SK-N-SH (cell line): ENCODE measurements at regions not wholly inside any gene's neighbourhood (a gene's known extent, or its start where the extent isn't known, plus 50 kb on each side); places are given as distances from the start of the nearest gene placed in this dataset.

ENCODE experiments used
- CTCF ChIA-PET: fragments of 300-600, 350-600 bp; formaldehyde crosslinking; extraction: SDS; loops from one replicate; lab custom pipeline; 2021; lab: Yijun Ruan, JAX
- POLR2A ChIA-PET: fragments of 350-600 bp; sonication (Branson Sonifier 250); formaldehyde crosslinking; extraction: SDS; loops from one replicate; lab custom pipeline; 2020; ENCODE audit warnings: antibody characterized with exemption, inconsistent platforms; lab: Yijun Ruan, JAX
- DNase-seq: peaks from one replicate; pipeline ENCODE4 v3.0.0; 2012
- H2AFZ ChIP-seq: fragments of 200-600 bp; sonication (generic); 2 replicates; pipeline ENCODE4 v1.8.1; 2016; ENCODE audit warnings: antibody characterized with exemption, mild to moderate bottlenecking, low read depth
- H3F3A ChIP-seq: fragments of 200-600 bp; sonication (generic); replicated peaks from 2 replicates; pipeline ENCODE3; 2016; ENCODE audit warnings: antibody characterized with exemption, mild to moderate bottlenecking; ENCODE audit not compliant: insufficient read depth
- H3K27ac ChIP-seq, 2 experiments: fragments of 200-500 bp in 1 of 2; fragments of 200-600 bp in 1 of 2; sonication (Bioruptor generic) in 1 of 2; sonication (generic), shearing (Covaris generic) in 1 of 2; 2 replicates each; pipeline versions ENCODE4 v1.5.1 to v1.6.1; 2014 to 2016; ENCODE audit warnings: low read depth in 2 of 2, inconsistent platforms in 1 of 2, low read length in 1 of 2, mild to moderate bottlenecking in 1 of 2, mixed read lengths in 1 of 2
- H3K27me3 ChIP-seq: fragments of 200-600 bp; sonication (generic), shearing (Covaris generic); 2 replicates; pipeline ENCODE4 v1.6.1; 2016; ENCODE audit warnings: mixed run types; ENCODE audit not compliant: insufficient read depth
- H3K36me3 ChIP-seq, 2 experiments: fragments of 200-500 bp in 1 of 2; fragments of 200-600 bp in 1 of 2; sonication (Bioruptor generic) in 1 of 2; sonication (generic) in 1 of 2; replicated peaks in 1 of 2; 2 replicates each; pipeline versions ENCODE3 to v1.5.1; 2014 to 2016; ENCODE audit warnings: low read length in 1 of 2, mild to moderate bottlenecking in 1 of 2; ENCODE audit not compliant: insufficient read depth in 2 of 2, control insufficient read depth in 1 of 2
- H3K4me1 ChIP-seq, 2 experiments: fragments of 200-500 bp in 1 of 2; fragments of 200-600 bp in 1 of 2; sonication (Bioruptor generic) in 1 of 2; sonication (generic), shearing (Covaris generic) in 1 of 2; 2 replicates each; pipeline versions ENCODE4 v1.5.1 to v1.6.1; 2014 to 2016; ENCODE audit warnings: low read depth in 1 of 2, low read length in 1 of 2, mixed run types in 1 of 2; ENCODE audit not compliant: insufficient read depth in 2 of 2, control insufficient read depth in 1 of 2
- H3K4me2 ChIP-seq: fragments of 200-600 bp; sonication (generic), shearing (Covaris generic); 2 replicates; pipeline ENCODE4 v1.6.1; 2017; ENCODE audit warnings: mixed run types
- H3K4me3 ChIP-seq, 2 experiments: fragments of 200-500 bp in 1 of 2; fragments of 200-600 bp in 1 of 2; sonication (Bioruptor generic) in 1 of 2; sonication (generic), shearing (Covaris generic) in 1 of 2; 2 replicates each; pipeline versions ENCODE4 v1.5.1 to v1.8.1; 2014 to 2016; ENCODE audit warnings: low read depth in 2 of 2, inconsistent platforms in 1 of 2, low read length in 1 of 2, mild to moderate bottlenecking in 1 of 2, mixed read lengths in 1 of 2, moderate library complexity in 1 of 2
- H3K79me2 ChIP-seq: fragments of 200-600 bp; sonication (generic); 2 replicates; pipeline ENCODE4 v1.8.1; 2017; ENCODE audit warnings: mild to moderate bottlenecking; ENCODE audit not compliant: insufficient read depth
- H3K9ac ChIP-seq: fragments of 200-600 bp; sonication (generic); 2 replicates; pipeline ENCODE4 v1.6.1; 2017; ENCODE audit warnings: mixed run types
- H3K9me2 ChIP-seq: fragments of 200-600 bp; sonication (generic); 2 replicates; pipeline ENCODE4 v1.6.1; 2017; ENCODE audit warnings: mixed run types
- H3K9me3 ChIP-seq: fragments of 200-600 bp; sonication (generic); 2 replicates; pipeline ENCODE4 v1.6.1; 2017; ENCODE audit warnings: mixed run types, mild to moderate bottlenecking, moderate library complexity
- H4K20me1 ChIP-seq: fragments of 200-600 bp; sonication (generic); 2 replicates; pipeline ENCODE4 v1.6.1; 2017; ENCODE audit warnings: mild to moderate bottlenecking, mixed run types; ENCODE audit not compliant: insufficient read depth
- CHD2 ChIP-seq: fragments of 150-350 bp; IDR thresholded peaks from 2 replicates; pipeline ENCODE4 v1.6.1; 2018; ENCODE audit warnings: low read length; ENCODE audit not compliant: partially characterized antibody
- ELF1 ChIP-seq: IDR thresholded peaks from 2 replicates; pipeline ENCODE4 v1.4.0; 2012
- EP300 ChIP-seq, 2 experiments: IDR thresholded peaks; 2 replicates each; pipeline versions ENCODE4 v1.4.0 to v1.6.1; 2012; ENCODE audit warnings: borderline replicate concordance in 1 of 2, low read depth in 1 of 2, low read length in 1 of 2
- FOSL2 ChIP-seq: IDR thresholded peaks from 2 replicates; pipeline ENCODE4 v1.4.0; 2012; ENCODE audit warnings: low read depth, mild to moderate bottlenecking, moderate library complexity, borderline replicate concordance
- FOXJ3 ChIP-seq: sonication (generic); formaldehyde crosslinking; IDR thresholded peaks from 2 replicates; pipeline ENCODE4 v1.5.1; 2020; ENCODE audit warnings: mild to moderate bottlenecking, missing genetic modification reagents
- GABPA ChIP-seq: IDR thresholded peaks from 2 replicates; pipeline ENCODE4 v1.4.0; 2012; ENCODE audit warnings: low read depth, mild to moderate bottlenecking
- GATA2 ChIP-seq: sonication (generic); formaldehyde crosslinking; IDR thresholded peaks from 2 replicates; pipeline ENCODE4 v1.5.0; 2020; ENCODE audit warnings: mild to moderate bottlenecking, missing genetic modification reagents
- JUND ChIP-seq: IDR thresholded peaks from 2 replicates; pipeline ENCODE4 v1.4.0; 2012
- MEF2A ChIP-seq: IDR thresholded peaks from 2 replicates; pipeline ENCODE4 v1.4.0; 2012; ENCODE audit warnings: low read depth, borderline replicate concordance
- NFIC ChIP-seq: IDR thresholded peaks from 2 replicates; pipeline ENCODE4 v1.4.0; 2012; ENCODE audit warnings: borderline replicate concordance
- POLR2AphosphoS5 ChIP-seq: IDR thresholded peaks from 2 replicates; pipeline ENCODE4 v1.6.1; 2012; ENCODE audit warnings: low read depth, low read length
- RAD21 ChIP-seq: IDR thresholded peaks from 2 replicates; pipeline ENCODE4 v1.6.1; 2012; ENCODE audit warnings: mild to moderate bottlenecking, low read length
- RFX5 ChIP-seq: IDR thresholded peaks from 2 replicates; pipeline ENCODE4 v1.6.1; 2012; ENCODE audit warnings: mild to moderate bottlenecking, improper control_type of control experiment, low read length
- RXRA ChIP-seq: IDR thresholded peaks from 2 replicates; pipeline ENCODE4 v1.4.0; 2012; ENCODE audit warnings: low read depth, mild to moderate bottlenecking, borderline replicate concordance
- TAF1 ChIP-seq: IDR thresholded peaks from 2 replicates; pipeline ENCODE4 v1.6.1; 2012; ENCODE audit warnings: low read depth, mild to moderate bottlenecking, low read length, moderate library complexity, borderline replicate concordance
- TCF12 ChIP-seq: IDR thresholded peaks from 2 replicates; pipeline ENCODE4 v1.4.0; 2012
- TEAD4 ChIP-seq: IDR thresholded peaks from 2 replicates; pipeline ENCODE4 v1.4.0; 2012; ENCODE audit warnings: mild to moderate bottlenecking, borderline replicate concordance; ENCODE audit not compliant: insufficient read depth
- YY1 ChIP-seq: IDR thresholded peaks from 2 replicates; pipeline ENCODE4 v1.4.0; 2012; ENCODE audit warnings: low read depth, mild to moderate bottlenecking
- WGBS: methylation state at CpG from one replicate; pipeline ENCODE4 v1.1.6; 2017; ENCODE audit warnings: low lambda C conversion rate; 5-methylcytosine and 5-hydroxymethylcytosine counted together
- TF ChIP-seq, protein P1 (sequence below): IDR thresholded peaks from 2 replicates; pipeline ENCODE4 v1.4.0; 2012; ENCODE audit warnings: low read depth, borderline replicate concordance
- TF ChIP-seq, protein P2 (sequence below): fragments of 200-600 bp; sonication (generic); IDR thresholded peaks from 2 replicates; pipeline ENCODE4 v1.6.1; 2017; ENCODE audit warnings: antibody characterized with exemption, mild to moderate bottlenecking, moderate library complexity
- TF ChIP-seq, protein P3 (sequence below): IDR thresholded peaks from 2 replicates; pipeline ENCODE4 v1.4.0; 2012; ENCODE audit warnings: low read depth
- TF ChIP-seq, protein P4 (sequence below): IDR thresholded peaks from 2 replicates; pipeline ENCODE4 v1.6.1; 2012; ENCODE audit warnings: mild to moderate bottlenecking, low read depth, low read length, moderate library complexity
- TF ChIP-seq, protein P5 (sequence below): fragments of 150-350 bp; IDR thresholded peaks from 2 replicates; pipeline ENCODE4 v1.6.1; 2017; ENCODE audit warnings: antibody characterized with exemption, low read length, low read depth, borderline replicate concordance
- TF ChIP-seq, protein P6 (sequence below): IDR thresholded peaks from 2 replicates; pipeline ENCODE4 v1.4.0; 2012; ENCODE audit warnings: low read depth, borderline replicate concordance

DNA sequence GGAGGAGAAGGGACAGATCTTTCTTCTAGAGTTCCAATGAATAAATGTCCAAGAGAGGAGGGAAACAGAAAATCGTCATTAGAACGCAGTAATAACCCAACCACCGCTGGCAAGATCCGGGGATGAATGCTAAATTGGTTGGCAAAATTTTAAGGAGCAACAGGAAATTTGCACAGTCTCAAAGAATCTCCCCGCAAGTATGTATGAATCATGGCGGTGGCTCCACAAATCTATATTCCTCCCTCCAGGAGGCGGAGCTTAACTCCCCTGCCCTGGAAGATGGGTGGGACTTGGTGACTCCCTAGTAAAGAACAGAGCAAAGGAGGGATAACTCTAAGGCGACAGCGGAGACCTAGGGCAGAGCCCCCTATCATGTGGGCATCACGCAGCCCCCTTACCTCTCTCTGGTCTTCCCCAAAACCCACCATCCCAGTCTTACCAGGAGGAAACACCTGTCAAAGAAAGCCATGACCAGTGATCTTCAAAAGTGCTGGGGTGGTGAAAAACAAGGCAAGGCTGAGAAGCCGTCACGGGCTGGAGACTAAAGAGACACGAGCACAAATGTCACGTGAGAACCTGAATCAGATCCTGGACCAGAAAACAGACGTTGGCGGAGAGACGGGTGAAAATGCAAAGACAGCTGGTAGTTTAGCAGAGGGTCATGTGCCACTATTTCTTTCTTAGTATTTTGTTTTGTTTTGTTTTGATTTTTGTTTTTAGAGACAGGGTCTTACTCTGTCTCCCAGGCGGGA, 125.8 kb downstream of the NCOR2 start:
- Histone ChIP-seq H3K79me2 (peaks cover 35% of the 10 kb centered on the region), H4K20me1 (0 out of 2 replicates have a peak, but pooled peaks cover 3% of the 10 kb centered on the region), H3K27ac (peak overlapping the region; percentile 43 to 98), H3K4me1 (peaks cover 0 to 22% of the 10 kb centered on the region in 2 experiments; a peak in 3 of 4 replicates), H3K27me3 (no peaks in the 10 kb centered on the region), H3K9me3 (no peaks in the 10 kb centered on the region), H3K9me2 (no peaks in the 10 kb centered on the region), H3K9ac (peak overlapping the region; percentile 78), H3F3A (peaks cover 33% of the 10 kb centered on the region), H3K4me2 (peak overlapping the region; percentile 83), H3K4me3 (0 out of 4 replicates have a peak overlapping the region, but pooled peaks of 1 of the 2 experiments have one; percentile 25), H3K36me3 (peaks cover 14 to 22% of the 10 kb centered on the region in 2 experiments), H2AFZ (no peak overlapping the region)
- CTCF ChIA-PET = interaction anchor here (0.6 to 0.8 kb wide), 3 partner anchors 13 to 74 kb away, joined by 3 read pairs; no protein-coding TSS in a partner anchor
- DNase-seq = no peak
- POLR2A ChIA-PET = no interaction called here
- 56% methylated on average over 18 of the region's 18 CpGs for WGBS
- TF ChIP-seq ELF1 (no peak), RFX5 (no peak), TCF12 (no peak; the same call in none of the 2 replicates), RXRA (no peak), JUND (no peak; the same call in 1 of the 2 replicates), RAD21 (no peak), YY1 (peak; percentile 58; the same call in 1 of the 2 replicates), TAF1 (peak; percentile 48; the same call in 1 of the 2 replicates), GATA2 (CRISPR knock-in tag) (no peak), CHD2 (no peak), EP300 (IDR thresholded peaks at IDR 0.05; ENCODE audit: borderline replicate concordance in 1 of 2, low read depth in 1 of 2, low read length in 1 of 2) (no peak; a peak in 1 of 4 replicates), GABPA (peak; percentile 23; the same call in 1 of the 2 replicates), NFIC (peak; percentile 73), POLR2AphosphoS5 (peak; percentile 66; the same call in 1 of the 2 replicates), FOXJ3 (CRISPR knock-in tag) (no peak), MEF2A (no peak), FOSL2 (peak; percentile 82), TEAD4 (peak; percentile 62; the same call in 1 of the 2 replicates)
- TF ChIP-seq, protein P1, sequence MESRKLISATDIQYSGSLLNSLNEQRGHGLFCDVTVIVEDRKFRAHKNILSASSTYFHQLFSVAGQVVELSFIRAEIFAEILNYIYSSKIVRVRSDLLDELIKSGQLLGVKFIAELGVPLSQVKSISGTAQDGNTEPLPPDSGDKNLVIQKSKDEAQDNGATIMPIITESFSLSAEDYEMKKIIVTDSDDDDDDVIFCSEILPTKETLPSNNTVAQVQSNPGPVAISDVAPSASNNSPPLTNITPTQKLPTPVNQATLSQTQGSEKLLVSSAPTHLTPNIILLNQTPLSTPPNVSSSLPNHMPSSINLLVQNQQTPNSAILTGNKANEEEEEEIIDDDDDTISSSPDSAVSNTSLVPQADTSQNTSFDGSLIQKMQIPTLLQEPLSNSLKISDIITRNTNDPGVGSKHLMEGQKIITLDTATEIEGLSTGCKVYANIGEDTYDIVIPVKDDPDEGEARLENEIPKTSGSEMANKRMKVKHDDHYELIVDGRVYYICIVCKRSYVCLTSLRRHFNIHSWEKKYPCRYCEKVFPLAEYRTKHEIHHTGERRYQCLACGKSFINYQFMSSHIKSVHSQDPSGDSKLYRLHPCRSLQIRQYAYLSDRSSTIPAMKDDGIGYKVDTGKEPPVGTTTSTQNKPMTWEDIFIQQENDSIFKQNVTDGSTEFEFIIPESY = no peak
- TF ChIP-seq, protein P2, sequence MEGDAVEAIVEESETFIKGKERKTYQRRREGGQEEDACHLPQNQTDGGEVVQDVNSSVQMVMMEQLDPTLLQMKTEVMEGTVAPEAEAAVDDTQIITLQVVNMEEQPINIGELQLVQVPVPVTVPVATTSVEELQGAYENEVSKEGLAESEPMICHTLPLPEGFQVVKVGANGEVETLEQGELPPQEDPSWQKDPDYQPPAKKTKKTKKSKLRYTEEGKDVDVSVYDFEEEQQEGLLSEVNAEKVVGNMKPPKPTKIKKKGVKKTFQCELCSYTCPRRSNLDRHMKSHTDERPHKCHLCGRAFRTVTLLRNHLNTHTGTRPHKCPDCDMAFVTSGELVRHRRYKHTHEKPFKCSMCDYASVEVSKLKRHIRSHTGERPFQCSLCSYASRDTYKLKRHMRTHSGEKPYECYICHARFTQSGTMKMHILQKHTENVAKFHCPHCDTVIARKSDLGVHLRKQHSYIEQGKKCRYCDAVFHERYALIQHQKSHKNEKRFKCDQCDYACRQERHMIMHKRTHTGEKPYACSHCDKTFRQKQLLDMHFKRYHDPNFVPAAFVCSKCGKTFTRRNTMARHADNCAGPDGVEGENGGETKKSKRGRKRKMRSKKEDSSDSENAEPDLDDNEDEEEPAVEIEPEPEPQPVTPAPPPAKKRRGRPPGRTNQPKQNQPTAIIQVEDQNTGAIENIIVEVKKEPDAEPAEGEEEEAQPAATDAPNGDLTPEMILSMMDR = no peak
- TF ChIP-seq, protein P3, sequence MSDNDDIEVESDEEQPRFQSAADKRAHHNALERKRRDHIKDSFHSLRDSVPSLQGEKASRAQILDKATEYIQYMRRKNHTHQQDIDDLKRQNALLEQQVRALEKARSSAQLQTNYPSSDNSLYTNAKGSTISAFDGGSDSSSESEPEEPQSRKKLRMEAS = no peak; the same call in 1 of the 2 replicates
- TF ChIP-seq, protein P4, sequence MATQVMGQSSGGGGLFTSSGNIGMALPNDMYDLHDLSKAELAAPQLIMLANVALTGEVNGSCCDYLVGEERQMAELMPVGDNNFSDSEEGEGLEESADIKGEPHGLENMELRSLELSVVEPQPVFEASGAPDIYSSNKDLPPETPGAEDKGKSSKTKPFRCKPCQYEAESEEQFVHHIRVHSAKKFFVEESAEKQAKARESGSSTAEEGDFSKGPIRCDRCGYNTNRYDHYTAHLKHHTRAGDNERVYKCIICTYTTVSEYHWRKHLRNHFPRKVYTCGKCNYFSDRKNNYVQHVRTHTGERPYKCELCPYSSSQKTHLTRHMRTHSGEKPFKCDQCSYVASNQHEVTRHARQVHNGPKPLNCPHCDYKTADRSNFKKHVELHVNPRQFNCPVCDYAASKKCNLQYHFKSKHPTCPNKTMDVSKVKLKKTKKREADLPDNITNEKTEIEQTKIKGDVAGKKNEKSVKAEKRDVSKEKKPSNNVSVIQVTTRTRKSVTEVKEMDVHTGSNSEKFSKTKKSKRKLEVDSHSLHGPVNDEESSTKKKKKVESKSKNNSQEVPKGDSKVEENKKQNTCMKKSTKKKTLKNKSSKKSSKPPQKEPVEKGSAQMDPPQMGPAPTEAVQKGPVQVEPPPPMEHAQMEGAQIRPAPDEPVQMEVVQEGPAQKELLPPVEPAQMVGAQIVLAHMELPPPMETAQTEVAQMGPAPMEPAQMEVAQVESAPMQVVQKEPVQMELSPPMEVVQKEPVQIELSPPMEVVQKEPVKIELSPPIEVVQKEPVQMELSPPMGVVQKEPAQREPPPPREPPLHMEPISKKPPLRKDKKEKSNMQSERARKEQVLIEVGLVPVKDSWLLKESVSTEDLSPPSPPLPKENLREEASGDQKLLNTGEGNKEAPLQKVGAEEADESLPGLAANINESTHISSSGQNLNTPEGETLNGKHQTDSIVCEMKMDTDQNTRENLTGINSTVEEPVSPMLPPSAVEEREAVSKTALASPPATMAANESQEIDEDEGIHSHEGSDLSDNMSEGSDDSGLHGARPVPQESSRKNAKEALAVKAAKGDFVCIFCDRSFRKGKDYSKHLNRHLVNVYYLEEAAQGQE = no peak
- TF ChIP-seq, protein P5, sequence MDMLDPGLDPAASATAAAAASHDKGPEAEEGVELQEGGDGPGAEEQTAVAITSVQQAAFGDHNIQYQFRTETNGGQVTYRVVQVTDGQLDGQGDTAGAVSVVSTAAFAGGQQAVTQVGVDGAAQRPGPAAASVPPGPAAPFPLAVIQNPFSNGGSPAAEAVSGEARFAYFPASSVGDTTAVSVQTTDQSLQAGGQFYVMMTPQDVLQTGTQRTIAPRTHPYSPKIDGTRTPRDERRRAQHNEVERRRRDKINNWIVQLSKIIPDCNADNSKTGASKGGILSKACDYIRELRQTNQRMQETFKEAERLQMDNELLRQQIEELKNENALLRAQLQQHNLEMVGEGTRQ = no peak
- TF ChIP-seq, protein P6, sequence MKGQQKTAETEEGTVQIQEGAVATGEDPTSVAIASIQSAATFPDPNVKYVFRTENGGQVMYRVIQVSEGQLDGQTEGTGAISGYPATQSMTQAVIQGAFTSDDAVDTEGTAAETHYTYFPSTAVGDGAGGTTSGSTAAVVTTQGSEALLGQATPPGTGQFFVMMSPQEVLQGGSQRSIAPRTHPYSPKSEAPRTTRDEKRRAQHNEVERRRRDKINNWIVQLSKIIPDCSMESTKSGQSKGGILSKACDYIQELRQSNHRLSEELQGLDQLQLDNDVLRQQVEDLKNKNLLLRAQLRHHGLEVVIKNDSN = no peak
